Astrocyte (in vitro differentiated cells and primary cell): ENCODE measurements at regions not wholly inside any gene's neighbourhood (a gene's known extent, or its start where the extent isn't known, plus 50 kb on each side); places are given as distances from the start of the nearest gene placed in this dataset.

Experiments
- DNase-seq: peaks from one replicate; pipeline ENCODE4 v3.0.0-alpha.2; 2010; ENCODE audit warnings: low read depth
- FAIRE-seq: peaks from 2 replicates; lab custom pipeline; 2011; peaks lifted over from hg19 to GRCh38; lab: Jason Lieb, UNC
- H2AFZ ChIP-seq: 2 replicates; pipeline ENCODE4 v1.6.0; 2012; ENCODE audit warnings: low read depth, low read length, inconsistent platforms
- H3K27ac ChIP-seq: 2 replicates; pipeline ENCODE4 v1.5.1; 2011; ENCODE audit warnings: low read depth, low read length, inconsistent platforms
- H3K27me3 ChIP-seq: 2 replicates; pipeline ENCODE4 v1.6.0; 2011; ENCODE audit warnings: low read length, inconsistent platforms; ENCODE audit not compliant: insufficient read depth
- H3K36me3 ChIP-seq: 2 replicates; pipeline ENCODE4 v1.5.1; 2011; ENCODE audit warnings: low read length, inconsistent platforms; ENCODE audit not compliant: insufficient read depth
- H3K4me1 ChIP-seq: 2 replicates; pipeline ENCODE4 v1.5.1; 2011; ENCODE audit warnings: low read length, inconsistent platforms; ENCODE audit not compliant: insufficient read depth
- H3K4me2 ChIP-seq: 2 replicates; pipeline ENCODE4 v1.6.0; 2012; ENCODE audit warnings: low read length, inconsistent platforms
- H3K4me3 ChIP-seq: 2 replicates; pipeline ENCODE4 v1.5.1; 2011; ENCODE audit warnings: low read depth, mild to moderate bottlenecking, low read length, inconsistent platforms; ENCODE audit not compliant: insufficient read depth
- H3K79me2 ChIP-seq: 2 replicates; pipeline ENCODE4 v1.6.0; 2012; ENCODE audit warnings: mild to moderate bottlenecking, low read length, inconsistent platforms; ENCODE audit not compliant: insufficient read depth
- H3K9ac ChIP-seq: 2 replicates; pipeline ENCODE4 v1.6.0; 2012; ENCODE audit warnings: mild to moderate bottlenecking, low read length, inconsistent platforms
- H3K9me3 ChIP-seq: 2 replicates; pipeline ENCODE4 v1.5.1; 2012; ENCODE audit warnings: low read depth, mild to moderate bottlenecking, low read length, inconsistent platforms; ENCODE audit not compliant: insufficient read depth
- H4K20me1 ChIP-seq: 2 replicates; pipeline ENCODE4 v1.6.0; 2012; ENCODE audit warnings: low read length, inconsistent platforms; ENCODE audit not compliant: insufficient read depth
- H3K27ac Mint-ChIP-seq: one replicate; pipeline ENCODE4 v1.8.0; 2021; ENCODE audit warnings: mild to moderate bottlenecking, mixed read lengths; ENCODE audit not compliant: unreplicated experiment
- H3K27me3 Mint-ChIP-seq: one replicate; pipeline ENCODE4 v1.8.0; 2021; ENCODE audit warnings: low read depth, mixed read lengths; ENCODE audit not compliant: unreplicated experiment
- H3K36me3 Mint-ChIP-seq: one replicate; pipeline ENCODE4 v1.8.0; 2021; ENCODE audit warnings: low read depth, mixed read lengths; ENCODE audit not compliant: unreplicated experiment
- H3K4me1 Mint-ChIP-seq: one replicate; pipeline ENCODE4 v1.8.0; 2021; ENCODE audit warnings: low read depth, mixed read lengths; ENCODE audit not compliant: unreplicated experiment
- H3K4me3 Mint-ChIP-seq: one replicate; pipeline ENCODE4 v1.8.0; 2021; ENCODE audit warnings: mild to moderate bottlenecking, moderate library complexity, mixed read lengths; ENCODE audit not compliant: unreplicated experiment
- H3K9me3 Mint-ChIP-seq: one replicate; pipeline ENCODE4 v1.8.0; 2021; ENCODE audit warnings: mild to moderate bottlenecking, mixed read lengths; ENCODE audit not compliant: unreplicated experiment
- CTCF ChIP-seq: IDR thresholded peaks from 2 replicates; pipeline ENCODE4 v1.5.1; 2011; ENCODE audit warnings: low read depth, mild to moderate bottlenecking, inconsistent platforms, low read length, moderate library complexity; ENCODE audit not compliant: insufficient read depth
- EZH2 ChIP-seq: IDR thresholded peaks from 2 replicates; pipeline ENCODE4 v1.6.1; 2012; ENCODE audit warnings: mild to moderate bottlenecking, low read length, inconsistent platforms; ENCODE audit not compliant: insufficient read depth

GRCh38 chr9:87234854-87235253 lies 262.8 kb upstream of the DAPK1 start:
- H3K27ac Mint-ChIP-seq: no peak overlapping the region
- H3K4me3 ChIP-seq: no peak overlapping the region
- H3K36me3 ChIP-seq: no peaks in the 10 kb centered on the region
- no peaks in the 10 kb centered on the region for H3K36me3 Mint-ChIP-seq
- no peak overlapping the region for H2AFZ ChIP-seq
- DNase-seq (no peak), FAIRE-seq (no peak)
- no peaks in the 10 kb centered on the region for H4K20me1 ChIP-seq
- H3K27me3 ChIP-seq: no peaks in the 10 kb centered on the region
- H3K9ac ChIP-seq: no peak overlapping the region
- TF ChIP-seq EZH2 (no peak), CTCF (no peak)
- no peaks in the 10 kb centered on the region for H3K4me1 Mint-ChIP-seq
- peaks cover 4% of the 10 kb centered on the region for H3K9me3 Mint-ChIP-seq
- H3K4me1 ChIP-seq: no peaks in the 10 kb centered on the region
- H3K27me3 Mint-ChIP-seq: peaks cover 10% of the 10 kb centered on the region
- no peak overlapping the region for H3K4me3 Mint-ChIP-seq
- H3K79me2 ChIP-seq: no peaks in the 10 kb centered on the region
- H3K4me2 ChIP-seq: no peak overlapping the region
- H3K27ac ChIP-seq: no peak overlapping the region
- H3K9me3 ChIP-seq: no peaks in the 10 kb centered on the region

- H3K9me3 Mint-ChIP-seq: peaks cover 4% of the 10 kb centered on the region
- H3K4me3 Mint-ChIP-seq: no peak overlapping the region
- H3K36me3 ChIP-seq: no peaks in the 10 kb centered on the region
- no peaks in the 10 kb centered on the region for H3K36me3 Mint-ChIP-seq
- H2AFZ ChIP-seq: no peak overlapping the region
- FAIRE-seq (no peak), DNase-seq (no peak)
- H3K9me3 ChIP-seq: no peaks in the 10 kb centered on the region
- no peak for TF ChIP-seq CTCF
- no peak for TF ChIP-seq EZH2
- H3K4me1 ChIP-seq: no peaks in the 10 kb centered on the region
- no peaks in the 10 kb centered on the region for H3K79me2 ChIP-seq
- H3K4me2 ChIP-seq: no peak overlapping the region
- H3K4me3 ChIP-seq: no peak overlapping the region
- no peak overlapping the region for H3K27ac ChIP-seq
- no peak overlapping the region for H3K27ac Mint-ChIP-seq
- no peak overlapping the region for H3K9ac ChIP-seq
- no peaks in the 10 kb centered on the region for H4K20me1 ChIP-seq
- no peaks in the 10 kb centered on the region for H3K4me1 Mint-ChIP-seq
- peaks cover 10% of the 10 kb centered on the region for H3K27me3 Mint-ChIP-seq
- H3K27me3 ChIP-seq: no peaks in the 10 kb centered on the region
Measured at GRCh38 chr9:87236546-87236945, 261.1 kb upstream of the DAPK1 start.

GRCh38 chr9:87237336-87237735 lies 260.3 kb upstream of the DAPK1 start:
- H3K36me3 ChIP-seq: no peaks in the 10 kb centered on the region
- no peak overlapping the region for H3K4me2 ChIP-seq
- H3K27ac Mint-ChIP-seq: no peak overlapping the region
- TF ChIP-seq CTCF (no peak), EZH2 (no peak)
- H3K4me3 ChIP-seq: no peak overlapping the region
- peaks cover 4% of the 10 kb centered on the region for H3K9me3 Mint-ChIP-seq
- H3K36me3 Mint-ChIP-seq: no peaks in the 10 kb centered on the region
- DNase-seq: no peak
- no peak for FAIRE-seq
- no peak overlapping the region for H3K27ac ChIP-seq
- no peaks in the 10 kb centered on the region for H3K79me2 ChIP-seq
- H3K27me3 Mint-ChIP-seq: peaks cover 10% of the 10 kb centered on the region
- H4K20me1 ChIP-seq: no peaks in the 10 kb centered on the region
- H3K4me3 Mint-ChIP-seq: no peak overlapping the region
- no peaks in the 10 kb centered on the region for H3K4me1 ChIP-seq
- H3K4me1 Mint-ChIP-seq: no peaks in the 10 kb centered on the region
- H3K9ac ChIP-seq: no peak overlapping the region
- no peaks in the 10 kb centered on the region for H3K27me3 ChIP-seq
- H2AFZ ChIP-seq: no peak overlapping the region
- H3K9me3 ChIP-seq: no peaks in the 10 kb centered on the region
